HepG2 (cell line): ENCODE measurements at regions not wholly inside any gene's neighbourhood (a gene's known extent, or its start where the extent isn't known, plus 50 kb on each side); places are given as distances from the start of the nearest gene placed in this dataset.

Experiments
- ATAC-seq: fragments of 200-7000 bp; cut with Tn5 transposase; 3 replicates; pipeline ENCODE4 v1.9.1; 2020; ENCODE audit warnings: mild to moderate bottlenecking, moderate library complexity
- BruUV-seq: library from RNA; stranded (reverse); fragments of 400-500 nt; replicated peaks from 2 replicates; lab custom pipeline; 2021; lab: Mats Ljungman, UMichigan
- CTCF ChIA-PET: fragments of 300-600 bp; formaldehyde crosslinking; extraction: SDS; loops from one replicate; lab custom pipeline; 2021; ENCODE audit warnings: low total read pairs, inconsistent platforms, low intra/inter-chr PET ratio; lab: Yijun Ruan, JAX
- POLR2A ChIA-PET: fragments of 350-600 bp; sonication (Branson Sonifier 250); formaldehyde crosslinking; loops from one replicate; lab custom pipeline; 2020; ENCODE audit warnings: antibody characterized with exemption, inconsistent platforms; lab: Yijun Ruan, JAX
- DNase-seq: peaks from one replicate; pipeline ENCODE4 v3.0.0-alpha.2; 2015; ENCODE audit warnings: low spot score
- FAIRE-seq: peaks from 3 replicates; lab custom pipeline; 2011; peaks lifted over from hg19 to GRCh38; lab: Jason Lieb, UNC
- H2AFZ ChIP-seq: one replicate; pipeline ENCODE4 v1.6.1; 2011; ENCODE audit warnings: low read length, inconsistent platforms
- H3K27ac ChIP-seq: fragments of 300-600 bp; 3 replicates; pipeline ENCODE4 v1.8.0; 2011; ENCODE audit warnings: mixed run types, mild to moderate bottlenecking, mixed read lengths, low read length, inconsistent platforms; ENCODE audit not compliant: insufficient read depth; ENCODE audit errors: extremely low read length
- H3K27me3 ChIP-seq, 2 experiments: fragments of 200-600 bp in 1 of 2; 2 replicates in 1 of 2; 3 replicates in 1 of 2; pipeline versions ENCODE4 v1.6.0 to v1.8.0; 2011; ENCODE audit warnings: low read length in 2 of 2, mild to moderate bottlenecking in 2 of 2, moderate library complexity in 2 of 2, inconsistent platforms in 1 of 2; ENCODE audit not compliant: insufficient read depth in 2 of 2, control insufficient read depth in 1 of 2
- H3K36me3 ChIP-seq, 2 experiments: fragments of 200-600 bp in 1 of 2; replicated peaks in 1 of 2; 2 replicates in 1 of 2; 3 replicates in 1 of 2; pipeline versions ENCODE4 v1.5.1 to v1.8.0; 2011; ENCODE audit warnings: low read length in 2 of 2, inconsistent platforms in 1 of 2; ENCODE audit not compliant: insufficient read depth in 2 of 2, control insufficient read depth in 1 of 2
- H3K4me1 ChIP-seq: 2 replicates; pipeline ENCODE4 v1.5.1; 2012; ENCODE audit warnings: low read length, inconsistent platforms; ENCODE audit not compliant: insufficient read depth
- H3K4me2 ChIP-seq: 2 replicates; pipeline ENCODE4 v1.6.0; 2011; ENCODE audit warnings: low read depth, low read length, inconsistent platforms
- H3K4me3 ChIP-seq, 3 experiments: fragments of 200-600 bp in 1 of 3; sonication (generic), shearing (Covaris generic) in 1 of 3; replicated peaks in 1 of 3; 2 replicates each; pipeline ENCODE4 v1.5.1; 2011 to 2016; ENCODE audit warnings: low read length in 3 of 3, inconsistent platforms in 2 of 3, low read depth in 2 of 3, mild to moderate bottlenecking in 2 of 3, control low read depth in 1 of 3, mixed read lengths in 1 of 3; ENCODE audit not compliant: insufficient read depth in 1 of 3
- H3K79me2 ChIP-seq: one replicate; pipeline ENCODE4 v1.6.1; 2011; ENCODE audit warnings: low read length, inconsistent platforms; ENCODE audit not compliant: insufficient read depth
- H3K9ac ChIP-seq: 2 replicates; pipeline ENCODE4 v1.6.0; 2011; ENCODE audit warnings: mild to moderate bottlenecking, low read depth, low read length, inconsistent platforms; ENCODE audit not compliant: insufficient read depth
- H3K9me3 ChIP-seq: 2 replicates; pipeline ENCODE4 v1.5.1; 2012; ENCODE audit warnings: mild to moderate bottlenecking, low read length
- H4K20me1 ChIP-seq: 2 replicates; pipeline ENCODE4 v1.6.0; 2011; ENCODE audit warnings: inconsistent platforms, mild to moderate bottlenecking, low read length, moderate library complexity; ENCODE audit not compliant: insufficient read depth
- ARNT2 ChIP-seq: sonication (generic); formaldehyde crosslinking; IDR thresholded peaks from 2 replicates; pipeline ENCODE4 v1.8.0; 2022; ENCODE audit warnings: mild to moderate bottlenecking, low read depth, missing genetic modification reagents, moderate library complexity
- MBD4 ChIP-seq: IDR thresholded peaks from 2 replicates; pipeline ENCODE4 v1.6.1; 2012; ENCODE audit warnings: low read length, inconsistent platforms, borderline replicate concordance
- NFIC ChIP-seq: IDR thresholded peaks from 2 replicates; pipeline ENCODE4 v1.6.1; 2012; ENCODE audit warnings: mild to moderate bottlenecking, low read length, inconsistent platforms
- NFRKB ChIP-seq: fragments of 450-650 bp; IDR thresholded peaks from 2 replicates; pipeline ENCODE4 v1.6.1; 2017
- NFYB ChIP-seq: sonication (generic); formaldehyde crosslinking; IDR thresholded peaks from 2 replicates; pipeline ENCODE4 v1.4.0; 2020; ENCODE audit warnings: missing genetic modification reagents
- RAD21 ChIP-seq: fragments of 450-650 bp; formaldehyde crosslinking; IDR thresholded peaks from 2 replicates; pipeline ENCODE4 v1.5.0; 2020; ENCODE audit warnings: mild to moderate bottlenecking
- SMARCC2 ChIP-seq: fragments of 450-650 bp; IDR thresholded peaks from 2 replicates; pipeline ENCODE4 v1.6.1; 2017; ENCODE audit warnings: antibody characterized with exemption, mild to moderate bottlenecking
- SOX6 ChIP-seq, 2 experiments: fragments of 450-650 bp in 1 of 2; sonication (generic) in 1 of 2; formaldehyde crosslinking in 1 of 2; IDR thresholded peaks; 2 replicates each; pipeline versions ENCODE4 v1.4.0 to v1.6.1; 2017 to 2020; ENCODE audit warnings: antibody characterized with exemption in 1 of 2, mild to moderate bottlenecking in 1 of 2, missing genetic modification reagents in 1 of 2
- TCF7 ChIP-seq: sonication (generic); IDR thresholded peaks from 2 replicates; pipeline ENCODE4 v1.6.1; 2016; ENCODE audit warnings: antibody characterized with exemption, low read depth
- TEAD3 ChIP-seq: optimal IDR thresholded peaks from 2 replicates; pipeline ENCODE3; 2016; ENCODE audit warnings: borderline replicate concordance
- ZNF124 ChIP-seq: sonication (generic); formaldehyde crosslinking; IDR thresholded peaks from 2 replicates; pipeline ENCODE4 v1.4.0; 2020; ENCODE audit warnings: missing genetic modification reagents
- ZNF367 ChIP-seq: sonication (generic); formaldehyde crosslinking; IDR thresholded peaks from 2 replicates; pipeline ENCODE4 v1.4.0; 2020; ENCODE audit warnings: missing genetic modification reagents, borderline replicate concordance
- ZNF430 ChIP-seq: sonication (generic); formaldehyde crosslinking; IDR thresholded peaks from 2 replicates; pipeline ENCODE4 v1.9.0; 2021; ENCODE audit warnings: mild to moderate bottlenecking, missing genetic modification reagents
- ZNF558 ChIP-seq: sonication (generic); formaldehyde crosslinking; IDR thresholded peaks from 2 replicates; pipeline ENCODE4 v1.9.0; 2022; ENCODE audit warnings: mild to moderate bottlenecking, missing genetic modification reagents, borderline replicate concordance
- ZNF562 ChIP-seq: sonication (generic); formaldehyde crosslinking; IDR thresholded peaks from 2 replicates; pipeline ENCODE4 v1.8.0; 2022; ENCODE audit warnings: missing genetic modification reagents, borderline replicate concordance
- ZNF563 ChIP-seq: sonication (generic); formaldehyde crosslinking; IDR thresholded peaks from 2 replicates; pipeline ENCODE4 v1.8.0; 2022; ENCODE audit warnings: mild to moderate bottlenecking, moderate library complexity, missing genetic modification reagents
- ZNF749 ChIP-seq: sonication (generic); formaldehyde crosslinking; IDR thresholded peaks from 2 replicates; pipeline ENCODE4 v1.8.0; 2022; ENCODE audit warnings: mild to moderate bottlenecking, missing genetic modification reagents, moderate library complexity, borderline replicate concordance
- WGBS: methylation state at CpG from one replicate; pipeline ENCODE4 v1.1.6; 2017; ENCODE audit warnings: low lambda C conversion rate; 5-methylcytosine and 5-hydroxymethylcytosine counted together
- in situ Hi-C: cut with HindIII; loops from 2 replicates; pipeline ENCODE4 v1.10.0; 2017; ENCODE audit warnings: low pct_unique_long_range_greater_than_20kb; ENCODE audit not compliant: extremely low pct_ligation_motif_present
- intact Hi-C: fragments of 100-400 bp; cut with micrococcal nuclease; formaldehyde crosslinking; loops from one replicate; pipeline ENCODE4 v1.10.0; 2022; ENCODE audit not compliant: unreplicated experiment
- TF ChIP-seq, protein P1 (sequence below): sonication (generic); formaldehyde crosslinking; IDR thresholded peaks from 2 replicates; pipeline ENCODE4 v1.4.0; 2020; ENCODE audit warnings: missing genetic modification reagents
- TF ChIP-seq, protein P2 (sequence below): sonication (generic); formaldehyde crosslinking; IDR thresholded peaks from 2 replicates; pipeline ENCODE4 v1.5.0; 2020; ENCODE audit warnings: mild to moderate bottlenecking, missing genetic modification reagents
- TF ChIP-seq, protein P3 (sequence below): sonication (generic); formaldehyde crosslinking; IDR thresholded peaks from 2 replicates; pipeline ENCODE4 v1.8.1; 2022; ENCODE audit warnings: low read depth, mild to moderate bottlenecking, missing genetic modification reagents

DNA sequence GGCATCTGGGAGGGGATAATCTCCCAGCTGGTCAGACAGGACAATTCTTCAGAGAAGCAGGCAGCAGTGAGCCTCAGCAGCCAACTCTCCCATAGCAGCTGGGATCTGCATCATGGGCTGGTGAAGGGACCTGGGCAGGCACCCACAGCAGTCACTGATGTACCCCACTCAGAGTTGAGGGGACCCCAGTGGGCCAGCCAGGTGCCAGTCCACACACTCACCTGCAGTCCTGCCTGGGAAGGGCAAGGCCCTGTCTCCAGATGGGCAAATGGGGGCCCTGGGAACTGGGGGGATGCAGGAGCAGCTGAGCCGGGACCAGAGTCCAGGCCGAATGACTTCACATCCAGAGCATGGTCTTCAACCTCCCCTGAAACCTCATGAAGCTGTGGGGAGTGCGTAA lies 170.4 kb downstream of the ZFP36L2 start:
- no TSS peak for BruUV-seq
- FAIRE-seq: no peak
- Histone ChIP-seq H3K79me2 (no peaks in the 10 kb centered on the region), H3K9ac (no peak overlapping the region), H2AFZ (no peak overlapping the region), H3K9me3 (no peaks in the 10 kb centered on the region), H3K27ac (no peak overlapping the region), H3K27me3 (no peaks in the 10 kb centered on the region), H4K20me1 (no peaks in the 10 kb centered on the region), H3K4me2 (no peak overlapping the region), H3K36me3 (no peaks in the 10 kb centered on the region), H3K4me3 (no peak overlapping the region), H3K4me1 (peaks cover 94% of the 10 kb centered on the region)
- 67% methylated on average over 3 of the region's 3 CpGs for WGBS
- TF ChIP-seq NFIC (no peak), ZNF563 (CRISPR knock-in tag) (no peak), ZNF562 (CRISPR knock-in tag) (no peak), TEAD3 (CRISPR knock-in tag) (no peak), NFYB (no peak), ARNT2 (CRISPR knock-in tag) (no peak), TCF7 (no peak), ZNF430 (no peak), ZNF124 (CRISPR knock-in tag) (no peak), ZNF749 (CRISPR knock-in tag) (no peak), SMARCC2 (no peak), MBD4 (no peak), NFRKB (no peak), ZNF558 (CRISPR knock-in tag) (no peak), ZNF367 (CRISPR knock-in tag) (no peak), RAD21 (CRISPR knock-in tag) (no peak), SOX6 (IDR thresholded peaks at IDR 0.05) (no peak), SOX6 (CRISPR knock-in tag; IDR thresholded peaks at IDR 0.05) (no peak)
- TF ChIP-seq, protein P1, sequence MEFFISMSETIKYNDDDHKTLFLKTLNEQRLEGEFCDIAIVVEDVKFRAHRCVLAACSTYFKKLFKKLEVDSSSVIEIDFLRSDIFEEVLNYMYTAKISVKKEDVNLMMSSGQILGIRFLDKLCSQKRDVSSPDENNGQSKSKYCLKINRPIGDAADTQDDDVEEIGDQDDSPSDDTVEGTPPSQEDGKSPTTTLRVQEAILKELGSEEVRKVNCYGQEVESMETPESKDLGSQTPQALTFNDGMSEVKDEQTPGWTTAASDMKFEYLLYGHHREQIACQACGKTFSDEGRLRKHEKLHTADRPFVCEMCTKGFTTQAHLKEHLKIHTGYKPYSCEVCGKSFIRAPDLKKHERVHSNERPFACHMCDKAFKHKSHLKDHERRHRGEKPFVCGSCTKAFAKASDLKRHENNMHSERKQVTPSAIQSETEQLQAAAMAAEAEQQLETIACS (CRISPR knock-in tag): no peak
- TF ChIP-seq, protein P2, sequence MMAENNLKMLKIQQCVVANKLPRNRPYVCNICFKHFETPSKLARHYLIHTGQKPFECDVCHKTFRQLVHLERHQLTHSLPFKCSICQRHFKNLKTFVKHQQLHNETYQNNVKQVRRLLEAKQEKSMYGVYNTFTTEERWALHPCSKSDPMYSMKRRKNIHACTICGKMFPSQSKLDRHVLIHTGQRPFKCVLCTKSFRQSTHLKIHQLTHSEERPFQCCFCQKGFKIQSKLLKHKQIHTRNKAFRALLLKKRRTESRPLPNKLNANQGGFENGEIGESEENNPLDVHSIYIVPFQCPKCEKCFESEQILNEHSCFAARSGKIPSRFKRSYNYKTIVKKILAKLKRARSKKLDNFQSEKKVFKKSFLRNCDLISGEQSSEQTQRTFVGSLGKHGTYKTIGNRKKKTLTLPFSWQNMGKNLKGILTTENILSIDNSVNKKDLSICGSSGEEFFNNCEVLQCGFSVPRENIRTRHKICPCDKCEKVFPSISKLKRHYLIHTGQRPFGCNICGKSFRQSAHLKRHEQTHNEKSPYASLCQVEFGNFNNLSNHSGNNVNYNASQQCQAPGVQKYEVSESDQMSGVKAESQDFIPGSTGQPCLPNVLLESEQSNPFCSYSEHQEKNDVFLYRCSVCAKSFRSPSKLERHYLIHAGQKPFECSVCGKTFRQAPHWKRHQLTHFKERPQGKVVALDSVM (CRISPR knock-in tag): no peak
- TF ChIP-seq, protein P3, sequence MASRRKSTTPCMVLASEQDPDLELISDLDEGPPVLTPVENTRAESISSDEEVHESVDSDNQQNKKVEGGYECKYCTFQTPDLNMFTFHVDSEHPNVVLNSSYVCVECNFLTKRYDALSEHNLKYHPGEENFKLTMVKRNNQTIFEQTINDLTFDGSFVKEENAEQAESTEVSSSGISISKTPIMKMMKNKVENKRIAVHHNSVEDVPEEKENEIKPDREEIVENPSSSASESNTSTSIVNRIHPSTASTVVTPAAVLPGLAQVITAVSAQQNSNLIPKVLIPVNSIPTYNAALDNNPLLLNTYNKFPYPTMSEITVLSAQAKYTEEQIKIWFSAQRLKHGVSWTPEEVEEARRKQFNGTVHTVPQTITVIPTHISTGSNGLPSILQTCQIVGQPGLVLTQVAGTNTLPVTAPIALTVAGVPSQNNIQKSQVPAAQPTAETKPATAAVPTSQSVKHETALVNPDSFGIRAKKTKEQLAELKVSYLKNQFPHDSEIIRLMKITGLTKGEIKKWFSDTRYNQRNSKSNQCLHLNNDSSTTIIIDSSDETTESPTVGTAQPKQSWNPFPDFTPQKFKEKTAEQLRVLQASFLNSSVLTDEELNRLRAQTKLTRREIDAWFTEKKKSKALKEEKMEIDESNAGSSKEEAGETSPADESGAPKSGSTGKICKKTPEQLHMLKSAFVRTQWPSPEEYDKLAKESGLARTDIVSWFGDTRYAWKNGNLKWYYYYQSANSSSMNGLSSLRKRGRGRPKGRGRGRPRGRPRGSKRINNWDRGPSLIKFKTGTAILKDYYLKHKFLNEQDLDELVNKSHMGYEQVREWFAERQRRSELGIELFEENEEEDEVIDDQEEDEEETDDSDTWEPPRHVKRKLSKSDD (CRISPR knock-in tag): no peak
- ATAC-seq: no peak
- DNase-seq: no peak
- POLR2A ChIA-PET: interaction anchor here (1.0 to 1.3 kb wide), 3 partner anchors 9 to 76 kb away, joined by 3 to 4 read pairs (median 4); no protein-coding TSS in a partner anchor
- intact Hi-C loops: no loop called here
- in situ Hi-C loops: no loop called here
- CTCF ChIA-PET: no interaction called here
